Coronary artery (tissue), 2 donors: ENCODE measurements at regions not wholly inside any gene's neighbourhood (a gene's known extent, or its start where the extent isn't known, plus 50 kb on each side); places are given as distances from the start of the nearest gene placed in this dataset.

Experiments used
- DNase-seq: peaks from one replicate; pipeline ENCODE4 v3.0.0-alpha.2; 2017; ENCODE audit warnings: low spot score
- H3K27ac ChIP-seq, 2 donors: fragments of 200-600 bp; sonication (generic); one replicate each; pipeline ENCODE4 v1.5.1; 2016 to 2019
- H3K4me3 ChIP-seq: fragments of 200-600 bp; sonication (generic); 2 replicates; pipeline ENCODE4 v1.5.1; 2016; ENCODE audit warnings: mild to moderate bottlenecking, moderate library complexity
- CTCF ChIP-seq: fragments of 200-600 bp; sonication (generic); IDR thresholded peaks from one replicate; pipeline ENCODE4 v1.5.1; 2019; ENCODE audit warnings: antibody characterized with exemption

- Histone ChIP-seq H3K4me3 (no peak overlapping the region), H3K27ac (no peak overlapping the region)
- TF ChIP-seq CTCF = no peak
- no peak for DNase-seq
These were observed 493.1 kb upstream of the CCDC196 start for GRCh38 chr14:65993103-65993502.

- no peak for DNase-seq
These were observed 492.2 kb upstream of the CCDC196 start for GRCh38 chr14:65993996-65994395.

DNA sequence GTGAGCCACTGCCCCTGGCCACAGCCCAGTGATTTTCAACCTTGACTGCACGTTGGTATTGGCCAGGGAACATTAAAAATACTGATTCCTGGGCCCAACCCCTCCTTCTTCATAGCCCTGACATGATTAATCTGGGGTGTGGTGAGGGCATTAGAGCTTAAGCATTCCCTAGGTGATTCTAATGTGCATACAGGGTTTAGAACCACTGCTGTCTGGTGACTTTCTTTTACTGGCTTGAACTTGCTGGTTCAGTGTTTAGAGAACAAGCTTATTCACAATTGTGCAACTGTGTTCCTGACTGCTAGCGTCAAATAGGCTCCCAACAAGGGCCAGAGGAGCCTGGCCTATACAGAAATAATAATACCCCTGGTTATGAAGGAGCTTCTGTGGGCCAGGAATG lies 488.8 kb upstream of the CCDC196 start:
- no peak for TF ChIP-seq CTCF
- H3K27ac ChIP-seq = no peak overlapping the region
- no peak for DNase-seq

More at GRCh38 chr14:65993996-65994395, 492.2 kb upstream of the CCDC196 start:
- no peak overlapping the region for H3K27ac ChIP-seq
- no peak for TF ChIP-seq CTCF
- H3K4me3 ChIP-seq = no peak overlapping the region

DNA sequence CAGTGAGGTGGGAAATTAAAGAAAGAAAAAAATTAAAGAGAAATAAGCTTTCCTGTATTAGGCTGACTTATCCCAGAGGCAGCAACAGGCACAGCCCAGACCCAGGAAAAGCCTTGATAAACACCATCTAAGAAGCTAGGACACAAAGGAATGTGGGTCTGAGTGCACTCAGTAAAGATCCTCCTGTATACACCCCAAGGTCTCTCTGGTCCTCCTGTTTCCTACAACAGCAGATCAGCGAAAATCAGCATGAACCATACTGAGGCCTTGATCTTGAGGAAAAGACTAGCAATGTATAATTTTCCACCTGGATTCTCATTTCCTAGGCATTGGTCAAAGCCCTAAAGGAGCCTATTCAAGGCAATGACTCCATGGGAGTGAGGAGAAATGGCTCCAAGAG lies 486.3 kb upstream of the CCDC196 start:
- Histone ChIP-seq H3K4me3 (no peak overlapping the region), H3K27ac (no peak overlapping the region)
- no peak for DNase-seq
- no peak for TF ChIP-seq CTCF

More for the DNA sequence above, 488.8 kb upstream of the CCDC196 start:
- H3K4me3 ChIP-seq = no peak overlapping the region

- DNase-seq = no peak
- no peak overlapping the region for H3K27ac ChIP-seq
These were observed 485.4 kb upstream of the CCDC196 start for GRCh38 chr14:66000766-66001165.

DNA sequence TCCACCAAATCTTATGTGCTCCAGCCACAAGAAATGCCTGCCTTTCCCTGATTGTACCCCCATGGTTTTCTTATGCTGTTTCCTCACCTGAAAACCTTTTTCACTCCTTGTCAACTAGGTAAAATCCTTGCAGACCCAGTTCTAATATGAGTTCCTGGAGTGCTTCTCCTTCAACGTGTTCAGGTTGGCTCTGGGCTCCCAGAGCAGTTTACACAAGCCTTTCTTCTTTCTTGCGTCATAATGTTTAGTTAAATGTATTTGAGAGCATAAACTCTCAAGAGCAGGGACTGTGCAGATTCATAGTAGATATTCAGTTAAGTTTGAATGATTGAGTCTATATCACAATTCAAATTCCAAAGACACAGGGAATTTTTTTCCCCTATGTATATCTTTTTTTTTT lies 484.8 kb upstream of the CCDC196 start:
- no peak overlapping the region for H3K4me3 ChIP-seq
- no peak for DNase-seq
- no peak overlapping the region for H3K27ac ChIP-seq
- TF ChIP-seq CTCF = no peak

More at GRCh38 chr14:66000766-66001165, 485.4 kb upstream of the CCDC196 start:
- no peak overlapping the region for H3K4me3 ChIP-seq
- TF ChIP-seq CTCF = no peak

DNA sequence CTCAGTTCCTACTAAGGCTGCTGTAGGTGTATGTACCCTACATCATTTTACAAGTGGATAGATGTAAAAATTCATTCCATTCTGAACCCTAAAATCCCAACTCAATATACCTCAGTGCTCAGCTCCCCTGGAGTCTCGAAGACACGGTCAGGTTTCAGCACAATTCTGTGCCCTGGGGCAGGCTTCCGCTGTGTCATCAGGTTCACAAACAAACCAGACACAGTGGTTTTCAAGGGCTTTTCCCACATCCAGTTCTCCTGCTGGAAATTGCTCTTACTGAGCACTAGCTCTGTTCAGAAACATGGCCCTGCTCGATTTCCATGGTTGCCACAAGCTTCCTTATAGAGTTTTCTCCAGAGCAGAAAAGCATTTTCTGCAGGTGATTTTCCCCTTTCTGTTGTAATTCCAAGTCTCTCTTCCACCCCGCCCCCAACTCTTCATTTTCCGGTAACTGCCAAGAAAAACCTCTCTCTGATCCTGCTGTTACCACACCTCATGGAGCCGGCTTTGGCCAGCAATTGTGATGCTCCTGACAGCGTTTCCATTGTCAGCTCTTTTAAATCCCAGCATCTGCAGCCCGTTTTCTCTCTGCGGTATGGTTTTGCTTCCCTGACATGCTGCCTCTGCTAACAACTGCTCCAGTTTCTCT lies 483.0 kb upstream of the CCDC196 start:
- no peak for DNase-seq
- Histone ChIP-seq H3K27ac (no peak overlapping the region), H3K4me3 (no peak overlapping the region)
- no peak for TF ChIP-seq CTCF
